GM12864 (cell line): ENCODE measurements at regions not wholly inside any gene's neighbourhood (a gene's known extent, or its start where the extent isn't known, plus 50 kb on each side); places are given as distances from the start of the nearest gene placed in this dataset.
A peak's percentile ranks its signal among the peaks of the same experiment; 100 is the strongest.

Experiments
- DNase-seq: peaks from one replicate; pipeline ENCODE4 v3.0.0-alpha.2; 2011; ENCODE audit warnings: low read depth
- H3K4me3 ChIP-seq: 2 replicates; pipeline ENCODE4 v1.5.1; 2011; ENCODE audit warnings: mild to moderate bottlenecking, low read depth, low read length, control low read depth
- TF ChIP-seq, protein P1 (sequence below): IDR thresholded peaks from 2 replicates; pipeline ENCODE4 v1.5.1; 2011; ENCODE audit warnings: low read depth, mild to moderate bottlenecking, moderate library complexity, low read length, control low read depth, inconsistent platforms; ENCODE audit errors: missing control alignments

DNA sequence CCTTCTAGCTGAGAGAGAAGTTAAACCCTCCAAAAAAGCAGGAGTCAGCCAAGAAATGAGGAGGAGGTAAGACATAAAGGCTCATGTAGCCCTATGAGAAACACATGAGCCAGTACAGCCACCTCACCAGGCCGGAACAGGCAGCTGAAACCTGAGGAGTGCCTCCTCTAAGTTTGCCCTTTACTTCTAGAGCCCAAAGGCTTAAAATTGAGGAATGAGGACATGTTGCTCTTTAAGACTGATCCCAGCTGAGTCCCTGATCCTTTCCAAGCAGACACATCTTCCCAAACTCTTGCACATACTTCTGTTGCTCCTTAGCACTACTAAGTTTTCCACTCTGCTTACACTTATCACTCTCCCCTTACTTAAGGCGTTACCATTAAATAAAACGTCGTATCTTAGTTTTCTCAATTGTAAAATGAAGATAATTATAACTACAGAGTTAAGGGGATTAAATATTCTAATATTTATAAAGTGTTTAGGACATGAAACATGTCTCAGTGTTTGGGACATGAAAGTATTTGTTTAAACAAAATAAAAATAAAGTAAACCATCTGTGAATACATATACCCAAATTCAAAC, 124.0 kb downstream of the OGFRL1 start:
- TF ChIP-seq, protein P1, sequence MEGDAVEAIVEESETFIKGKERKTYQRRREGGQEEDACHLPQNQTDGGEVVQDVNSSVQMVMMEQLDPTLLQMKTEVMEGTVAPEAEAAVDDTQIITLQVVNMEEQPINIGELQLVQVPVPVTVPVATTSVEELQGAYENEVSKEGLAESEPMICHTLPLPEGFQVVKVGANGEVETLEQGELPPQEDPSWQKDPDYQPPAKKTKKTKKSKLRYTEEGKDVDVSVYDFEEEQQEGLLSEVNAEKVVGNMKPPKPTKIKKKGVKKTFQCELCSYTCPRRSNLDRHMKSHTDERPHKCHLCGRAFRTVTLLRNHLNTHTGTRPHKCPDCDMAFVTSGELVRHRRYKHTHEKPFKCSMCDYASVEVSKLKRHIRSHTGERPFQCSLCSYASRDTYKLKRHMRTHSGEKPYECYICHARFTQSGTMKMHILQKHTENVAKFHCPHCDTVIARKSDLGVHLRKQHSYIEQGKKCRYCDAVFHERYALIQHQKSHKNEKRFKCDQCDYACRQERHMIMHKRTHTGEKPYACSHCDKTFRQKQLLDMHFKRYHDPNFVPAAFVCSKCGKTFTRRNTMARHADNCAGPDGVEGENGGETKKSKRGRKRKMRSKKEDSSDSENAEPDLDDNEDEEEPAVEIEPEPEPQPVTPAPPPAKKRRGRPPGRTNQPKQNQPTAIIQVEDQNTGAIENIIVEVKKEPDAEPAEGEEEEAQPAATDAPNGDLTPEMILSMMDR = no peak
- no peak overlapping the region for H3K4me3 ChIP-seq
- DNase-seq = no peak

DNA sequence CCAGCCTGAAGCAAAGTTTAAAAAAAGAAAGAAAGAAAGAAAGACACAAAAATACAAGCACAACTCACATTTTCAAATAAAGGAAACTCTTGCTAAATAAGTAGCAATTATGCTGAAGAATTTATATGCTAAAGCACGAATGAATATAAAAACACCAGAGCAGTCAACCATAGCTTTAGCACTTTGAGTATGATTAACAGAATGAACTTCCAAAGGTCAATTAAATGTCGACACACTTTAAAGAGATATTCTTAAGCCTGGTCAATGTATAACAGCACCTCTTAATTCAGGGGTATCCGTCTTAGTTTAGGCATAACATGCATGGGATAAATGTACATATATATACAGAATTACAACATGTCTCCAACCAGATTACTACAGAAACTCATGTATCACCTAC, 125.9 kb downstream of the OGFRL1 start:
- TF ChIP-seq, protein P1 = no peak
- DNase-seq = no peak
- H3K4me3 ChIP-seq = no peak overlapping the region

DNA sequence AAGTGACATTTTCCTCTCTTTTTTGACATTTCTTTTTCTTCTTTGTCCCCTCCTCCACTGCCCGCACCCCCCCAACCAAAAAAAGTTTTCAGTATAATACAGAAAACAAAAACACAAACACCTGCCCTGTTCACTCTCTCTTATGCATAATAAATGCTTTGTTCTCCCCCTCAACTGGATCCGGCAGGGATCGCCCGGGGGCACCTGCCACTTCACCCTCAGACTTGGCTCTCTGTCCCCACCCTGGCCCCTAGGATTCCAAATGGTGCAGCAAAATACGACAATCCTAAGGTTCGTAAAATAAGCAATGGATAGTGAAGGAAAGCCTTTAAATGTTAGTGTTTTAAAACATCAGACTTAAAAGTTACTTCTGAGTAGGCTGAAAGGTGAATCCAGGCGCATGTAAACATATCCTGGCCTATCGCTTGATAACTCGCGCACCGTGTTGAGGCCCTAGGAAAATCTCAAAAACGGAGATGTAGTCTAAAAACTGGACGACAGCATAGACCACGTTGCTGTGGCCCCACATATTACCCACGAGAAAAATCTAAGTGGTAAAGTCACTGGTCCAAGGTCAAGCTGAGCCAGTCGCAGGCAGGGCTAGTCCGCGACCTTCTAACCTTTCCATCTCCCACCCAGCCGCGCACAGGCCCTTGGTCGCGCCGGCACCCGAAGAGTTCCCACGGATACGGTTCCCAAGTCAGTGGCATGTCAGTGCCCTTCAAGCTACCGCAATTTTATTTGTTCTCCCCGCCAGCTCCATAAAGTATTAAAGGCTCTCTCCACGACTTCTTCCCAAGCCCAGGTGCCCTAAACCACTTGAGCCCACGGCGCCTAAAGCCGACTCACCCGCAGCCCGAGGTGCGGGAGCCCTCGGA, 130.8 kb downstream of the OGFRL1 start:
- no peak overlapping the region; the same call in 1 of the 2 replicates for H3K4me3 ChIP-seq
- TF ChIP-seq, protein P1 = no peak
- DNase-seq = no peak

DNA sequence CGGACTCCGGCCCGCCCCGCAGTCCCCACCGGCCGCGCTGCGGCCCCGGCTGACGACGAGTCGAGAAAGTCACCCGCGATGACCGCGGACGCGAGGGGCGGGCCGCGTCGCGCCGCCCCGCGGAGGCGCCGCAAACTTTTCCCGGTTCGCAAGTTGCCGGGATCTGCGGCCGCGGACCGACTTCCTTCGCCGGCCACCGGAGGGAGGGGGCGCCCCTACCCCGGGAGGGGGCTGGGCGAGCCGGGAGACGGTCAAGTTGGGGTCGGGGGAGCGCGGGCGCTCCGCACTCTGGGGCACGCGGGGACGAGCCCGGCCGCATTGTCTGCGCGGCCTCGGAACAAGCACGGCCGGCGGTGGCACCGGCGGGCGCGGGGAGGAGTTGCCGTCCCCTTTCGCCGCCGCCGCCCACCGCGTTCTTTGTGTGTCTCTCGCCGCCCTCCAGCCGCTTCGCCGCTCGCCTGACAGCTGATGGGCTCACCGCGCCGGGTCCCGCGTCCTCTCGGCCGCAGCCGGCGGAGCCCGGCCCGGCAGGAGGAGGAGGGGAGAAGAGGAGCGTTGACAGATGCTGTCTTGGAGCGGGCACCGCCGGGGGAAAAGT, 131.6 kb downstream of the OGFRL1 start:
- H3K4me3 ChIP-seq = peak overlapping the region; percentile 68
- TF ChIP-seq, protein P1 = no peak
- no peak for DNase-seq

DNA sequence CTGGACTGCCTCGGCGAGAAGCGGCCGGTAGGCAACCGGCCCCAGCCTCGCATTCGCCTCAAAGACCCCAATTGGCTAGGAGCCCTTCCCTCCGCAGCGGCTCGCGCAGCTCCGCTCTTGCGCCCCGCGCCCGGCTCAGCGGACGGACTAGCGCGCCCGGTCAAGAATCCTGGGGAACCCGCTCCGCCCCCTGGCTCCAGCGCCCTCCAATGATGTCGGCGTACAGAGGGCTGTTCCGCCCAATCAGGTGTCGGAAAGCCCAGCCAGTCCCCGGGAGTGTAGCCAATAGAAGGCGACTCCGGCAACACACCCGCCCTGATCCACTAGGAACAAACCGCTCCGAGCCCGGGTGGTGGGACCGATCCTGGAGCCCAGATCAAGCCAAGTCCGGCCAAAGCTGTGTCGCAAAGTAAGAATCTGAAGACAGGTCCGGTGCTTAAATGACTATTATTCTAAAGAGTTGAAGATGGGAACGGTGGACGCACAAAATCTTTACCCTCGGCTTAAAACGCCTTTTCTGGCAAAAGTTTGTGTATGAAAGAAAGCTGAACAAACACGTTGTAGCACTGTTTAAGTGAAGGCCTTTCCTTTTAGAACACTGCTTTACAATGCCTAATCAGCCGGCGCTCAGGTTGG, 132.2 kb downstream of the OGFRL1 start:
- peak; percentile 12 for DNase-seq
- TF ChIP-seq, protein P1 = no peak
- peak overlapping the region; percentile 68 for H3K4me3 ChIP-seq

DNA sequence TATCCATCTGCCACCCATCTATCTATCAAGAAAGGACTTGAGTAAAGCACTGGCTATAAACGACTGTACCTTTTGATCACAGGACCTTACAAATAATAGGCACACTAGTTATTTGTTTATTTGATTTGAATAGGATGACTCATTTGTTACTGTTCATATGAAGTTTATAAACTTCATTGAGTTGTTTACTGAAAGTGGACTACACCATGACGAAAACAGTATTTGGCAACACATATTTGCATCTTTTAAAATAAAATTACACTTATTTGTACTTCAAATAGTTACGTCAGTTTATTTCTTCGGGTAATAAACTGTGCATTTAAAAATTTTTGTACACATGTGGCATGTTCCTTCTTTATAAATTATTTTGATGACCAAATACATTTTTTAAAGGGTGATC, 133.0 kb downstream of the OGFRL1 start:
- no peak overlapping the region for H3K4me3 ChIP-seq
- DNase-seq = no peak
- TF ChIP-seq, protein P1 = no peak
